Liver (tissue), 8 donors: ENCODE measurements at regions not wholly inside any gene's neighbourhood (a gene's known extent, or its start where the extent isn't known, plus 50 kb on each side); places are given as distances from the start of the nearest gene placed in this dataset.

Experiments
- DNase-seq: peaks from one replicate; pipeline ENCODE4 v3.0.0-alpha.2; 2017; ENCODE audit warnings: low spot score
- H3K27ac ChIP-seq, 2 donors: one replicate each; pipeline ENCODE4 v1.7.0; 2013; ENCODE audit warnings: inconsistent platforms in 2 of 2, low read length in 2 of 2, control low read depth in 1 of 2, low read depth in 1 of 2, mild to moderate bottlenecking in 1 of 2
- H3K27me3 ChIP-seq, 4 donors: one replicate each; pipeline versions ENCODE4 v1.6.1 to v1.7.0; 2013; ENCODE audit warnings: low read length in 3 of 4, inconsistent platforms in 1 of 4, mild to moderate bottlenecking in 1 of 4, moderate library complexity in 1 of 4; ENCODE audit not compliant: control insufficient read depth in 4 of 4, insufficient read depth in 4 of 4
- H3K36me3 ChIP-seq, 4 donors: one replicate each; pipeline versions ENCODE4 v1.6.1 to v1.7.0; 2013; ENCODE audit warnings: low read length in 3 of 4, mild to moderate bottlenecking in 3 of 4, low read depth in 1 of 4, moderate library complexity in 1 of 4; ENCODE audit not compliant: control insufficient read depth in 4 of 4, insufficient read depth in 3 of 4
- H3K4me1 ChIP-seq, 4 donors: one replicate each; pipeline versions ENCODE4 v1.6.1 to v1.7.0; 2013; ENCODE audit warnings: low read length in 3 of 4, mild to moderate bottlenecking in 3 of 4, moderate library complexity in 1 of 4; ENCODE audit not compliant: control insufficient read depth in 4 of 4, insufficient read depth in 4 of 4
- H3K4me3 ChIP-seq, 3 donors: one replicate each; pipeline versions ENCODE4 v1.6.1 to v1.7.0; 2013; ENCODE audit warnings: low read length in 3 of 3, control low read depth in 1 of 3, low read depth in 1 of 3, mild to moderate bottlenecking in 1 of 3
- H3K9ac ChIP-seq, 2 donors: one replicate each; pipeline ENCODE4 v1.7.0; 2013; ENCODE audit warnings: low read length in 2 of 2, mild to moderate bottlenecking in 2 of 2, moderate library complexity in 2 of 2, control low read depth in 1 of 2, low read depth in 1 of 2
- H3K9me3 ChIP-seq, 4 donors: one replicate each; pipeline versions ENCODE4 v1.6.1 to v1.7.0; 2013; ENCODE audit warnings: low read length in 3 of 4; ENCODE audit not compliant: control insufficient read depth in 4 of 4
- EGR1 ChIP-seq, 2 donors: IDR thresholded peaks; 2 replicates each; pipeline ENCODE4 v1.6.1; 2016 to 2018; ENCODE audit warnings: antibody characterized with exemption in 2 of 2, low read depth in 2 of 2
- FOXA1 ChIP-seq: IDR thresholded peaks from 2 replicates; pipeline ENCODE4 v1.6.1; 2016; ENCODE audit warnings: antibody characterized with exemption
- FOXA2 ChIP-seq: IDR thresholded peaks from 2 replicates; pipeline ENCODE4 v1.6.1; 2016; ENCODE audit warnings: antibody characterized with exemption
- GABPA ChIP-seq, 2 donors: IDR thresholded peaks in 1 of 2; conservative IDR thresholded peaks in 1 of 2; 2 replicates each; pipeline ENCODE4 v1.6.1; 2016; ENCODE audit warnings: antibody characterized with exemption in 2 of 2, mild to moderate bottlenecking in 1 of 2, moderate library complexity in 1 of 2
- HNF4A ChIP-seq, 2 donors: conservative IDR thresholded peaks; 2 replicates each; pipeline ENCODE4 v1.6.1; 2016; ENCODE audit warnings: antibody characterized with exemption in 2 of 2, mild to moderate bottlenecking in 2 of 2
- HNF4G ChIP-seq: IDR thresholded peaks from 2 replicates; pipeline ENCODE4 v1.6.1; 2016; ENCODE audit warnings: antibody characterized with exemption
- JUND ChIP-seq, 2 donors: IDR thresholded peaks; 2 replicates each; pipeline ENCODE4 v1.6.1; 2016; ENCODE audit warnings: antibody characterized with exemption in 2 of 2
- NR2F2 ChIP-seq: IDR thresholded peaks from 2 replicates; pipeline ENCODE4 v1.6.1; 2016; ENCODE audit warnings: antibody characterized with exemption
- RAD21 ChIP-seq, 2 donors: IDR thresholded peaks; 2 replicates each; pipeline ENCODE4 v1.6.1; 2016; ENCODE audit warnings: antibody characterized with exemption in 2 of 2, mild to moderate bottlenecking in 2 of 2
- REST ChIP-seq: IDR thresholded peaks from 2 replicates; pipeline ENCODE4 v1.6.1; 2016; ENCODE audit warnings: antibody characterized with exemption, mild to moderate bottlenecking
- RXRA ChIP-seq, 2 donors: IDR thresholded peaks; 2 replicates each; pipeline ENCODE4 v1.6.1; 2017 to 2018; ENCODE audit warnings: antibody characterized with exemption in 2 of 2, mild to moderate bottlenecking in 1 of 2
- SP1 ChIP-seq: IDR thresholded peaks from 2 replicates; pipeline ENCODE4 v1.6.1; 2018; ENCODE audit warnings: antibody characterized with exemption, mild to moderate bottlenecking
- YY1 ChIP-seq: IDR thresholded peaks from 2 replicates; pipeline ENCODE4 v1.6.1; 2016; ENCODE audit warnings: antibody characterized with exemption, mild to moderate bottlenecking
- ZBTB33 ChIP-seq: IDR thresholded peaks from 2 replicates; pipeline ENCODE4 v1.6.1; 2016; ENCODE audit warnings: antibody characterized with exemption
- WGBS: extraction: QIAGEN DNeasy Blood & Tissue Kit; methylation state at CpG from one replicate; pipeline ENCODE4 v1.1.7; 2013; 5-methylcytosine and 5-hydroxymethylcytosine counted together
- TF ChIP-seq, protein P1 (sequence below): fragments of 150-350 bp; IDR thresholded peaks from 2 replicates; pipeline ENCODE4 v1.5.1; 2017; ENCODE audit warnings: improper control_type of control experiment, low read depth, low read length; ENCODE audit not compliant: missing input control
- donor health status: healthy.
- donor health status: healthy.
- donor health status: healthy.
- donor health status: healthy.
- donor health status: healthy.

DNA sequence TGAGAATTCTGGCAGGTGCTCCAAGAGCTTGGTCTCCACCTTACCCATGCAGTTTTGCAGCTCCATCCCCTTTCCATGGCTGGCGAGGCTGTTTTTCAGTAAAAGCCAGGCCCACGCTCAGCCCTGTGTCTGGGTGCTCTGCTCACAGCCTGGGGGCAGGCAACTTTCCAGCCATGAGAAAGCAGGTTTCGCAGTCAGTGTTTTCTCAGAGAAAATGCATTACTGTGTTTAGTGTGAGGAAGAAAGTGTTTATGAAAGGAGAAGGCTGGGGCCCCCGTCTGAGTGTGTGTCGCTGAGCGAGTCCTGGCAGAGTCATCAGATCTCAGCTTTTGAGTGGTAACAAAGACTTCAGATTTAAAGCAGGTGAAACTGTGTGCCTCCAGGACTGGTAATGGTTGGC lies 248.1 kb downstream of the IRX1 start:
- no peak for TF ChIP-seq FOXA2
- TF ChIP-seq GABPA (IDR thresholded peaks at IDR 0.05 in 1 of 2, conservative IDR thresholded peaks at IDR 0.05 in 1 of 2) = no peak
- TF ChIP-seq SP1 = no peak
- TF ChIP-seq FOXA1 = no peak
- TF ChIP-seq ZBTB33 = no peak
- TF ChIP-seq, protein P1, sequence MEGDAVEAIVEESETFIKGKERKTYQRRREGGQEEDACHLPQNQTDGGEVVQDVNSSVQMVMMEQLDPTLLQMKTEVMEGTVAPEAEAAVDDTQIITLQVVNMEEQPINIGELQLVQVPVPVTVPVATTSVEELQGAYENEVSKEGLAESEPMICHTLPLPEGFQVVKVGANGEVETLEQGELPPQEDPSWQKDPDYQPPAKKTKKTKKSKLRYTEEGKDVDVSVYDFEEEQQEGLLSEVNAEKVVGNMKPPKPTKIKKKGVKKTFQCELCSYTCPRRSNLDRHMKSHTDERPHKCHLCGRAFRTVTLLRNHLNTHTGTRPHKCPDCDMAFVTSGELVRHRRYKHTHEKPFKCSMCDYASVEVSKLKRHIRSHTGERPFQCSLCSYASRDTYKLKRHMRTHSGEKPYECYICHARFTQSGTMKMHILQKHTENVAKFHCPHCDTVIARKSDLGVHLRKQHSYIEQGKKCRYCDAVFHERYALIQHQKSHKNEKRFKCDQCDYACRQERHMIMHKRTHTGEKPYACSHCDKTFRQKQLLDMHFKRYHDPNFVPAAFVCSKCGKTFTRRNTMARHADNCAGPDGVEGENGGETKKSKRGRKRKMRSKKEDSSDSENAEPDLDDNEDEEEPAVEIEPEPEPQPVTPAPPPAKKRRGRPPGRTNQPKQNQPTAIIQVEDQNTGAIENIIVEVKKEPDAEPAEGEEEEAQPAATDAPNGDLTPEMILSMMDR = no peak
- TF ChIP-seq JUND (IDR thresholded peaks at IDR 0.05) = no peak
- TF ChIP-seq NR2F2 = no peak
- TF ChIP-seq YY1 = no peak
- DNase-seq = no peak
- no peaks in the 10 kb centered on the region for H3K36me3 ChIP-seq
- WGBS = 68% methylated on average over 6 of the region's 6 CpGs
- H3K9me3 ChIP-seq = no peaks in the 10 kb centered on the region
- H3K27ac ChIP-seq = no peak overlapping the region
- H3K9ac ChIP-seq = no peak overlapping the region
- H3K4me1 ChIP-seq = no peaks in the 10 kb centered on the region
- peaks cover 0 to 3% (median 0%) of the 10 kb centered on the region in 4 donors for H3K27me3 ChIP-seq
- no peak overlapping the region for H3K4me3 ChIP-seq

GRCh38 chr5:3844266-3844665 lies 248.6 kb downstream of the IRX1 start:
- no peak overlapping the region for H3K9ac ChIP-seq
- H3K27ac ChIP-seq = no peak overlapping the region
- H3K27me3 ChIP-seq = peaks cover 0 to 3% (median 0%) of the 10 kb centered on the region in 4 donors
- no peaks in the 10 kb centered on the region for H3K4me1 ChIP-seq
- H3K9me3 ChIP-seq = no peaks in the 10 kb centered on the region
- TF ChIP-seq, protein P1 = no peak
- TF ChIP-seq EGR1 (IDR thresholded peaks at IDR 0.05; ENCODE audit: low read depth in 2 of 2) (no peak), REST (no peak), HNF4G (no peak), RAD21 (IDR thresholded peaks at IDR 0.05) (no peak), YY1 (no peak), NR2F2 (no peak), FOXA1 (no peak), FOXA2 (no peak), RXRA (IDR thresholded peaks at IDR 0.05) (no peak), SP1 (no peak), HNF4A (conservative IDR thresholded peaks at IDR 0.05) (no peak)
- no peaks in the 10 kb centered on the region for H3K36me3 ChIP-seq
- 60% methylated on average over 7 of the region's 7 CpGs for WGBS
- no peak for DNase-seq
- no peak overlapping the region for H3K4me3 ChIP-seq
